HG02571 (cell line): ENCODE measurements at regions not wholly inside any gene's neighbourhood (a gene's known extent, or its start where the extent isn't known, plus 50 kb on each side); places are given as distances from the start of the nearest gene placed in this dataset.

Experiments
- ATAC-seq: cut with Tn5 transposase; IDR thresholded peaks from one replicate; pipeline ENCODE4 v1.9.1; 2021; ENCODE audit warnings: mild to moderate bottlenecking, moderate library complexity; ENCODE audit not compliant: unreplicated experiment

DNA sequence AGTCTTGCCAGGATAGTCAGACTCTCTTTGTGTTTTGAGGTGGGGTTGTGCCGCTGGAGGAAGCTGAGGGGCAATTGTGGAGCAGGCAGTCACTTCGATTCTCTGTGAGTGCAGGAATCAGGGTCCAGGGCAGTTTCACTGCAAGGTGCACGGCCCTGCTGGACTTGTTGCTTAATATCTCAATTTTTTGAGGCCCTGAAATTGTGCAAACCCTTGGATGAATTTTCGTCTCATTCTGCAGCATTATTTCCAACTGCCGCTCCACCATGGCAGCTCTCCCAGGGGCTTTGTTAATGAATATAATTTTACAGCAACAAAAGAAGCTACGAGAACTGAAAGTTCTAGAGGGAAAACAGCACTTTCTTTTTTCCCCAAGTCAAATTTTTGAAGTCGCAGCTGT is 531.9 kb downstream of the QKI start:
- no peak for ATAC-seq

DNA sequence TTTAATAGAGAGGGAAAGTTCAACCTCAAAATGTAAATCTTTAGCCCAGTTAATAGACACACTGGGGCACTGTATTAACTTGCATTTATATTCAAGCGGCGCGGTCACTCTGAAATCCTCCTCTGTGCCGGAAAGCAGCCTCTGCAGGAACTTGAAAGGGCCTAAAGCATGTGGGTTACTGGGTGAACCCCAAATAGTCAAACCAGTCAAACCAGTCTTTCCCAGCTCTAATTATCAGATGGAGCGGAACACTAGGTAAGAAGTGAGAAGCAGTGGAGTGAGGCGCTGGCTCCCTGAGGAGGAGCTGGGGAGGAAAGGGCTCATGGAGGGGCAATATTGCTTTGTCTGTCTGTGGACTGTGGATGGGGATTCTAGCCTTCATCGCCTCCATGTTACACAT is 531.3 kb downstream of the QKI start:
- ATAC-seq: no peak

DNA sequence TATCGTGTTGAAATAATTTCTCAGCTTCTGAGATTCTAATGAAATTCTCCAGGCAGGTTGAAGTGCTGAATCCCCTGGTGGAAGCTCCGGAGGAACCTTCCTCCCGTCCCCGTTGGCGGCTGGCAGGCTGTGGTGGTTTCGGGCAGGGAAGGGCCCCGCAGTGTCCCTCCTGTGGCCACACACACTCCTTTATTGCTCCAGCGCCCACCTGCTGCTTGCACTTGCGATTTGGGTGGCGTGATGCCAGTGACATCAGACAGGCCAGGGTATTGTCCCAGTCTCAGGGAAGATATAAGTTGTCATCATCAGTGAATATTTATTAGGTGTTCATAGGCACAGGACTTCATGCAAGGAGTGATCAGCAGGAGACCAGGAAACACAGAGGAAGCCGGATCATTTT is 530.4 kb downstream of the QKI start:
- ATAC-seq: no peak

DNA sequence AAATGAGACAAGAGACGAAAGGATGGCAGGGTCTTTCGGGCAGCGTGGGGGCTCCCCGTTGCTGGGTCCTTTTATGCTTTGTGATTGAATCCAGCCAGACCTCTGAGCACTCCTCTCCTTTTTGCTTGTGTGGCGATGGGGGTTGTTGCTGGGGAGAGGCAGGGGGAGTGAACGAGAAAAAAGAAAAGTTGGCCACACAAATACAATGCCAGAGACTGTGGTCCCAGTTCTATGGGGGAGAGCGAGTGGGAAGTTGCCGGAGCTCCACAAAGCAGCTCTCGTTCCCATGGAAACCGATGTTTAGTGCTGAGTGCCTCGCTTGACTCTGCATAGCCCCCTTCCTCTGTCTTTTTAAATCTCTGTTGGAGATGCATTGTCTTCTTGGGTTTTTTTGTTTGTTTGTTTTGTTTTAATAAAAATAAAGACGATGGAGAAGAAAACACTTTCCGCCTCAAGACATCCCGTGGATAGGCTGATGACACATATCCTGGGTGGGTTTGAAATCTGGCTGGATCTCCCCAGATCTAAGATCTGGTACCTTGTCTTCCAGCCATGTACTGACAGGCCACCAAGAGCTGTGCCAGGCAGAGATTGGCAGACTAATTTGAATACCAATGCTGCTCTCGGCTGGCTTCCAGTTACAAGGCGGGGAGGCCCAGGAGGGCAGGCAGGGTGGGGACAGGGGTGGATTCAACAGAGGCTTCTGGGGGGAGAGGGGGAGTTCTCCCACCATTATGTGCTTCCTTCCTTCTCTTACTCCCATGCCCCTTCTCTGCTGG is 529.3 kb downstream of the QKI start:
- ATAC-seq: no peak

DNA sequence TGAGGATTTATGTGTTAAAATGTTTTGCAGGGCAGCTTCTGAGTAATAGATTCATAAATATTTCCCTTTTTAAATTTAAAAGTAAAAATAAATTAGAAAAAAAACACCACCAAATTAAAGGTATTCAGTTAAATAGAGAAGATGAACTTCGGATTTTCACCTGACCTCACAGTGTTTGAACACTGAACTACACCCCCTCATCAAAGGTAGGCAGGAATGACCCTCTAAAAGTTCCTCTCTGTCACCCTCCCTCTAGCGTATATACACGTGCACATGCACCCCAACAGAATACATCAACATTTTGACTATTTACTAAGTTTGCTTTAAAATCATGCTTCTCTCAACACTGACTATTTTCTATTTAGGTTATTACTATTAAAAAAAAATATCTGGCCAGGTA is 528.3 kb downstream of the QKI start:
- no peak for ATAC-seq

DNA sequence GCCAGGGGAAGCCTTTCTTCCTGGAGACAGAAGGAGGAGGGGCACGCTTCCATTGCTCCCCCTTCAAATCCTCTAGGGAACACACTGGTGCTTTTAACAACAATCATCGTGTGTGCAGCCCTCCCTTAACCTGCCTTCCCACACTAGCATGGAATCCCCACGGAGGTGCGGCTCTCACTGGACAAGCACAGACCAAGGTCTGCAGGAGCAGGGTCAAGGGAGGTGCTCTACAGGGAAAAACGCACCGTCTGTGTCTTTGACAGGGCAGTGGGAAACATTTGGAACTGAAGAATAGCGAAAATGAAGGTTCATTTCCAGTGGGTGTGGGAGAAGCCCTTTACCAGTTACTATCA is 527.1 kb downstream of the QKI start:
- ATAC-seq: no peak

DNA sequence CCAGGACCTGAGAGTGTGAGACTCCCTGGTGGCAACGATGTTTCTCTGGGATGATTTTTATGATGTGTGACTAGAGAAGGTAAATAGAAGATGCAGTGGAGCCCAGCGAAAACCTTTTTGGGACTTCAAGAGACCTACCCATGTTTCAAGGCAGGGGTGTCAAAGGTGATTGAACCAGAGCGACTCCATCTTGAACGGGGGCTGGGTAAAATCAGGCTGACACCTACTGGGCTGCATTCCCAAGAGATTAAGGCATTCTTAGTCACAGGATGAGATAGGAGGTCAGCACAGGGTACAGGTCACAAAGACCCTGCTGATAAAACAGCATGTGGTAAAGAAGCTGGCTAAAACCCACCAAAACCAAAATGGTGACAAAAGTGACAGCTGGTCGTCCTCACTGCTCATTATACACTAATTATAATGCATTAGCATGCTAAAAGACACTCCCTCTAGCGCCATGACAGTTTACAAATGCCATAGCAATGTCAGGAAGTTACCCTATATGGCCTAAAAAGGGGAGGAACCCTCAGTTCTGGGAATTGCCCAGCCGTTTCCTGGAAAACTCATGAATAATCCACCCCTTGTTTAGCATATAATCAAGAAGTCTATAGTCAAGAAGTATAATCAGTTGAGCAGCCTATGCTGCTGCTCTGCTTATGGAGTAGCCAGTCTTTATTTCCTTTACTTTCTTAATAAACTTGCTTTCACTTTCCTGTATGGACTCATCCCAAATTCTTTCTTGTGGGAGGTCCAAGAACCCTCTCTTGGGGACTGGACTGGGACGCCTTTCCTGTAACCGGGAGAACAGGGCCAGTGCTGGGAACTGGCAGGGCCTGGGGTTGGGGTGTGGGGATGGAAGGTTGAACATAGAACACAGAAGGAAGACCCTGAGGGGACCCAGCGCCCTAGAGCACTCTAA is 526.4 kb downstream of the QKI start:
- no peak for ATAC-seq

DNA sequence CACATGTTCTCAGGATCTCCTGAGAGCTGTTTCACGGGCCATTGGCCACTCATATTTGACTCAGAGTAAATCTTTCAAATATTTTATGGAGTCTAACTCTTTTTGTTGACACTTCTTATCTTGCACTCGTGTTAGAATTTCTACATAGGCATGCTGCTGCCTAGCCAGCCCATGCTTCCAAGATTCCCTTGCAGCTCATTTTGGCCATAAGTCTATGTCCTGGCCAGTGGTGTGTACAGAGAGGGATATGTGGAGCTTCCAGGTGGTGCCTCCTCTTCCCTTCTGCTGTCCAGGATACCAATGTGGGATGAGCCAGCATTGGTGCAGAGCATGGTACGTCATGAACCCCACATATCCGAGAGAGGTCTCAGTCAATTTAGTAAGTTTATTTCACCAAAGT is 522.6 kb downstream of the QKI start:
- no peak for ATAC-seq

DNA sequence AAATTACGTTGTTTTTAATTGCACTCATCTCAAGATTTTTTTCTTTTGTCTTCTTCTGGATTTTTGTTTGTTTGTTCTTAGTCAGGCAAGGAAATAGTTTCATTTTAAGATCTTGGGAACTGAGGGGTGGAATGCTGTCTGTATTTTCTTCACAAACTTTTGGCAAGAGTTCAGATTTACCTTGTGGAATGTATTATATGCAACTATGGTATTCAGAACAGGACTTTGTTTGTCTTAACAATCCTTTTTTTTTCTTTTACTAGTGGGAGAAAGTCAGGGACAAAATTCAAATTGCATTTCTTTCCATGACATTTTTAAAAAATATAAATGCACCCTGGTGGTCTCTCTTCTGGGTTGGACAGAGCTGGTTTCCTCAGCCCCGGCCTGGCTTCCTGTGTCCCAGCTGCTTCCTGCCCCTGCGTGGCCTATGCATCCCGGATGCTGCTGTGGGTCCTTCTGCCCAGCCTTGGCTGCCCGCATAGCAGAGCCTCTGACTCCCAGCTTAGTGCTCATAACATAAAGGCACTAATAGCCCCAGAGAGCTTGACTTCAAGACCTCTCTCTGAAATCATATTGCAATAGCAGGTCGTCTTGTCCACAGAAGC is 520.7 kb downstream of the QKI start:
- no peak for ATAC-seq

DNA sequence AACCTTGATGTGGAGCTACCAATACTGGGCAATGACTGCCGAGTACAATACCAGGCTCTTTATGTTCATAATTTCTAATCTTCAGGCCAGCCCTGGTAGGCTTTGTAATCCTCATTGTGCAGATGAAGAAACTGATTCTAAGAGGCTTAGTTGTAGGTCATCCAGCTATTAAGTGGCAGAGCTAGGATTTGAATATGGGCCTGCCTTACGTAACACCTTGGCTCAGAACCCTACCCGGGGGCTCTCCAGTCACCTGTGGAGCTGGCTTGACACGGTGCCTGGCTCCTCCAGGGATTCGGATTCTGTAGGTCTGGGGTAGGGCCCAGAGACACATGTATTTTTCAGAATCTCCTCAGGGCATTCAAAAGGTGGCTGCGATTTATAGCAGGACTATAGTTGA is 515.5 kb downstream of the QKI start:
- no peak for ATAC-seq

DNA sequence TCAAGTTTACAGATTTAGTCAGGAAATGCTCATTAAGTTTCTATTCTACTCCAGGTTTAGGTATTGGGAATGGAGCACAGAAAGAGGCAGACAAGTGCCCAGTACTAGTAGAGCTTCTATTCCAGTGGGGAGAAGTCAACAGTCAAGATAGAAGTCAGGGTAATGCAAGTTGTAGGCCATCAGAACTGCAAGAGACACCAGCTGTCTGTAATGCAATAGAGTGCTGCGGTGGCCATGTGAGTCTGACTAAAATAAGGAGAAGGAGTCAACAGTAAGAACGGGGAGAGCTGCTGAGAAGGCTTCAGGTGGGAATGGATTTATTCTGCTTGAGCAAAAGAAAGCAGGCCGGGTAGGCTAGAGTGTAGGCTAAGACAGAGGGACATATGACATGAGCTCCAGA is 515.0 kb downstream of the QKI start:
- ATAC-seq: no peak

DNA sequence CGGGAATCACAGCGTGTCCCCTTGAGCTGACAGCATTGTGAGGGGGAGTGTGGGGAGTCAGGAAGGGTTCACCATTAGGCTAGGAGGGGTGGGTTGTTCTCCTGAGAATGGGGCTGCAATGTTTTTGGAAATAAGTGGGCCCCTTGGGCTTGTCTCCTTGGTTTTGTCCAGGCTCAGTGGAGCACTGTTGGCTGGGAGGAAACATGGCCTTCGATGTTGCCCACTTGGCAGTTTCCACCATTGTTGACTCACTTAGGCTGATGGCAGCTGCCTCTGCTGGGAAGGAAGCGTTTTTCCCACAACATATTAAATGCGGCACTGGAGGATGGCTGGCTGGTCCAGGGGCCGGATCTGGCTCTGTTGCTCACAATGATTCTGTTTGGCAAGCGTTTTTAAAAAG is 512.1 kb downstream of the QKI start:
- no peak for ATAC-seq

DNA sequence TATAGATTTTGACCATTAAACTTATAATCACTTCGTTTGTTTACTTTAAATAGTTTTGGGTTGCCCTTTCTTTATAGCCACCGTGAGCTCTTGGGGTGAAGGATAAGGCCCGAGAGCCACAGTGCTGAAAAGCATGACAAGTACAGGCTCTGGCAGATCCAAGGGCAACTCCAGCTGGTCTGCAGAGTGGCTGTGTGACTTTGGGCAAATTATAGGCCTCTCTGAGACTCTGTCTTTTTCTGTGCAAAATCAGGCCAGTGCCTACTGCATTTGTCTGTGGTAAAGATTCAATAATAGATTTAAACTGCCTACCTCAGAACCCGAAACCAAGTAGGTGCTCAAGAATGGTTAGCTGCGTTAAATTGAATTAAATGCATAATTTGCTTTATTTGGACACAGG is 511.3 kb downstream of the QKI start:
- no peak for ATAC-seq

DNA sequence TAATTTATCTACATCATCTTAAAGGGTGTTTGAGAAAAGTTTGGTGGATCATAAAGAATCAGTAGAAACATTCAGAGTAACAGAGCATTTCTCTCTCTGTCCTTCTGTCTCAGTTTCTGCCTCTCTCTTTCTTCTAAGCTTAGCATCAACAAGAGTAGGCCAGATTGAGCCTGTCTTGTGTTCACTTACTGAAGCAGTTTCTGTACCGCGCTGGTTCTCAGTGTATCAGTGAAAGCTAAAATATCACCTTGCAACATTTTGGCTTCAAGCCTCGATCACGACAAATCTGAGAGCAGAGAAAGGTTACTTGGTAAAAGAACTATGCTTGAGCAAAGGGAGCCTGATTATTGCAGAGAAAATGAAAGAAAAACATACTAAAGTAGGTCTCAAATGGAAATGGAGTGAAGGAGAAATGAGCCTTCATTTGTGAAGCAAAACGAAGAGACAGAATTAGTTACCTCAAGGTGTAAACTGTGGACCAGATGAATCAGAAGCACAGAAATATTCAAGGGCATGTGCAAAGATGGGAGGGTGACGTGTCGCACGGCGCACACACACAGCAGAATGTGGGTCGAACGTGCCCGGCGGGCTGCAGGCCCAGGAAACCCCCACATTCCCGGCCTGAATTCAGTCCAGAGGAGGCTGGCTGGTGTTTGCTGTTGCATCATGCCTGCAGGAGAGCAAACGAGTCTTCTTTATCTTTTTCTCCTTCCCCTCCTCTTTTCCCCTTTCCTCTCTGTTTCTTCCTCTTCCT is 509.3 kb downstream of the QKI start:
- ATAC-seq: no peak

DNA sequence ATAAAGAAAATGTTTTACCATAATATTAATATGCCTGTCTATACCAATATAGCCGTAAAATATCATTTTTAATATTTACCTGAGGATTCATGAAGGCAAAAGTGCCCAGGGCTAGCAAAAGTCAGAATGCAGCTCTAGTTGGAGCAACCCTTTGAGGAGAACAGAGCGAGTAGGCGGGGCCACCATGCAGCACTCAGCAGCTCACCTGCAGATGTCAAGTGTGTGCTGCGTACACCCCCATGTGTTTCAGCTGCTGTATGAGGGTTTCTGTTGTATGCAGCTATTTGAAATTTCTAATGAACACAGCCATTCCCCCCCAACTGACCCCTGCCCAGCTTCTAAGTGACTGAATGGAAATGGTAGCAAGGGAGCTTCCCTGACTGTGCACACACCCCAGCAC is 508.0 kb downstream of the QKI start:
- no peak for ATAC-seq

DNA sequence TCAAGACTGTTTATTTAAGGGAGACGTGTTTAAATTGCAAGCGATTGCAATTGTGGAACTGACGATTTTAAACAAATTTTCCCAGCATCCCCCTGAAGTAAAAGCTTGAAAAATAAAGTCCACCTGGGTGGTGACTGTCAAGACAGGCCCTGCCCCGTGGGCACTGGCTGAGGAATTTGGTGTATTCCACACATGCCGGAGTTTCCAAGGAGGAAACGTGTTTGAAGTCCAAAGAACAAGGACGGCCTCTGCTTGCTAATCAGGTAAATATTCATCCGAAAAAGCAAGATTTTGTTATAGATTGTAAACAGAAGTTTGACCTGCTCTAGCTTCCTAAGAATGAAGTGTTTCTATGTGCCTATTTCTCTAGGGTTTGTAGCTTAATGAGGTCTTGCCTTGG is 505.1 kb downstream of the QKI start:
- no peak for ATAC-seq

DNA sequence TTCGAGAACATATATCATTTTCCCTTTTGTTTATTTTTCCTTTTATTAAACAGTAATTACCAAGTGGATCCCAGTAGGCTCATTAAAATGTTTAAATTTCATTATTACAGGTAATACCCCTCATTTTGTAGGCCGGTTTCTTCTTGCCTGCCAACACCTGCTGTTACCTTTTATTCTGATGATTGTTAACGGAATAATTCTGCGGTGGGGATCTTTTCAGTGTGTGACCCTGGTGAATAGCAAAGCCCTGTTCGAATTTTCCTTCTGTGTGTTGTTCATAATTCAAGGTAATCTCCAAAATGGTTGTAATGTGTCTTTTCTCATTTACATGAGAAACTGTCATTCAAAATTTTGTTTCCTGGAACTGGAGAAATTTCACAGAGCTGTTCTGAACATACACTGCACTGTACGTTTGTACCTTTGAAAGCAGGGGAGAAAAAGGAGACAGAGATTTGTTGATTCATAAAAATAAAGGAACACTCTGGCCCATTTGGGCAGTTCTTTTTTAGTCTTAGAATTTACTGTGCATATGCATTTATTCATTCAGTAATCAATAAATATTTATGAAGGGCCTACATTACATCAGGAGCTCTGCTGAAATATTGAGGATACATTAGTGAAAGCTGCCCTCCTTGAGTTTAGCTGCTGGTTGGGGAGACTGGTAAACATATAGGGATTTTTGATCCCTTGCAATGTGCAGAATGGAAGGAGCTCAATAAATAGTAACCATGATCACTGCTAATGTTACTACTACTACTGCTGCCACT is 502.0 kb downstream of the QKI start:
- ATAC-seq: no peak

DNA sequence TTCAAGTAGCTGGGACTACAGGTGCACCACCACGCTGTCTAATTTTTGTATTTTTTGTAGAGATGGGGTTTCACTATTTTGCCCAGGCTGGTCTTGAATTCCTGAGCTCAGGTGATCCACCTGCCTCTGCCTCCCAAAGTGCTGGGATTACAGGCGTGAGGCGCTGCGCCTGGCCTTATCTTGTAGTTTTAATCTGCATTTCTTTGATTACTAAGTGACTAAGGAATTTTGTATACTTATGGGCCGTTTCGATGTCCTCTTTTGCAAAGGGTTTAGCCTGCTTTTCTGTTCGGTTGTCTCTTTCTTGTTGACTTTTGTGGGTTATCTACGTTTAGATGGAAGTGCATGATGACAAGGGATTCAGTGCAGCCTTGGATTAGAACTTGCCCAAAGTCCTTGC is 500.6 kb downstream of the QKI start:
- ATAC-seq: no peak

DNA sequence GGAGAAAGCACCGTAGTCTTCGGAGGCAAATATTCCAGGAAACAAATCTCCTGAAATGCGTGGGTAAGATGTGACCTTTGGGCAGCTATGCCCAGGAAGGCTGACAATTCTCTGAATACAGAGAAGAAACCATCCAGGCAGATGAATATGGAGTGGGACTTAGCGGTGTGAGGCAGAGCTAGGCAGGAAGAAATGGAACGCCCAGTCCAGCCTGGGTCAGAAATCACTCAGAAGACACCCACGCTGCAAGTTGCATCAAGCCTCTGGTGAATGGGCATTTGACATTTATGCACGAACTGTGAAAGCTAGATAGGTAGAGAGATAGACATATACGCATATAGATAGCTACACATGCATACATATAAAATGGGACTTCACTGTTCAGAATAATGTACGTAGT is 498.5 kb downstream of the QKI start:
- ATAC-seq: no peak

DNA sequence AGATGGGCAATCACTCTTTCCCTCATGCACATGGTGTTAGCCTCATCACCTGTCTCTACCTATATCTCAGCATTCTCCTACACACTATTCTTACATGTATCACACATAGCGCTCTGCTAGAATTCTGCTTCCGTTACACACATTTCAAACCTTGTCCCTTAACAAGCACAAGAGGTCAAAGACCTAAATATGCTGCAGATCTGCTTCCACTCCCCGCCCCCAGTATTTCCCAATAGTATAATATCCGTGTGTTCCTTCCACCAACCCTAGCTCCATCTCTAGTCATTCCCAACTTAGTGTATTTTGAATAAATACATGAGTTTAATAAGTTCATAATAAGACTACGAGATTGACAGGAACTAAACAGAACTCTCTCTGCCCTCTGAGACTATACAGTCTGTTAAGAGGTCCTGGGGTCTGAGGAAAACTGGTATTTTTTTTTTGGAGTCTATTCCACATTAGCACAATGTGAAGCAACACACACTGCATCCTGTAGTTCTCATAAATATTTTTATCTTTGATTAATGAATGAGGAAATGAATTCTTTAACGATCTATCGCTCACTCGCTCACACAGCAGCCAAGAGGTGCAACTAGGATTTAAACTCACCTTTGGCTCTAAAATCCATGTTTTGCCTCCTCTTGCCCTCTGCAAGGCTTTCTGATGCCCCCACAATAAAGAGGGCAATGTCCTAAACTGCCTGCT is 491.6 kb downstream of the QKI start:
- ATAC-seq: no peak
